H9 (cell line): ENCODE measurements at regions not wholly inside any gene's neighbourhood (a gene's known extent, or its start where the extent isn't known, plus 50 kb on each side); places are given as distances from the start of the nearest gene placed in this dataset.

Experiments
- DNase-seq: peaks from one replicate; pipeline ENCODE4 v3.0.0-alpha.2; 2017
- H2AFZ ChIP-seq: one replicate; pipeline ENCODE4 v1.6.1; 2013; ENCODE audit warnings: mild to moderate bottlenecking, low read length, control low read depth, moderate library complexity
- H2AK5ac ChIP-seq: 2 replicates; pipeline ENCODE4 v1.6.1; 2013; ENCODE audit warnings: low read length, control low read depth, mixed read lengths; ENCODE audit not compliant: insufficient read length
- H2BK120ac ChIP-seq: one replicate; pipeline ENCODE4 v1.6.1; 2013; ENCODE audit warnings: low read depth, mild to moderate bottlenecking, low read length, control low read depth, inconsistent platforms; ENCODE audit not compliant: poor library complexity, severe bottlenecking
- H2BK12ac ChIP-seq: 2 replicates; pipeline ENCODE4 v1.6.1; 2013; ENCODE audit warnings: low read length, control low read depth, mixed read lengths, low read depth; ENCODE audit not compliant: insufficient read length
- H2BK15ac ChIP-seq: 2 replicates; pipeline ENCODE4 v1.6.1; 2013; ENCODE audit warnings: low read depth, low read length, control low read depth
- H2BK20ac ChIP-seq: one replicate; pipeline ENCODE4 v1.6.1; 2013; ENCODE audit warnings: low read depth, mild to moderate bottlenecking, low read length, control low read depth, inconsistent platforms; ENCODE audit not compliant: poor library complexity, severe bottlenecking
- H2BK5ac ChIP-seq: 2 replicates; pipeline ENCODE4 v1.6.1; 2013; ENCODE audit warnings: low read length, control low read depth, mixed read lengths; ENCODE audit not compliant: insufficient read length
- H3K14ac ChIP-seq: 2 replicates; pipeline ENCODE4 v1.6.1; 2013; ENCODE audit warnings: low read length, control low read depth; ENCODE audit not compliant: insufficient read depth
- H3K18ac ChIP-seq: 2 replicates; pipeline ENCODE4 v1.6.1; 2013; ENCODE audit warnings: low read depth, mild to moderate bottlenecking, mixed read lengths, low read length, control low read depth; ENCODE audit not compliant: insufficient read length
- H3K23ac ChIP-seq: 2 replicates; pipeline ENCODE4 v1.6.1; 2013; ENCODE audit warnings: low read length, control low read depth, mixed read lengths, low read depth; ENCODE audit not compliant: insufficient read length
- H3K23me2 ChIP-seq: 2 replicates; pipeline ENCODE4 v1.6.1; 2013; ENCODE audit warnings: low read depth, mild to moderate bottlenecking, mixed read lengths, low read length, control low read depth; ENCODE audit not compliant: insufficient read length, poor library complexity, severe bottlenecking
- H3K27ac ChIP-seq: 2 replicates; pipeline ENCODE4 v1.5.1; 2013; ENCODE audit warnings: low read length, control low read depth, mixed read lengths, low read depth; ENCODE audit not compliant: insufficient read length
- H3K27me3 ChIP-seq: 2 replicates; pipeline ENCODE4 v1.6.1; 2013; ENCODE audit warnings: low read length, control low read depth, inconsistent platforms; ENCODE audit not compliant: insufficient read depth
- H3K4ac ChIP-seq: 2 replicates; pipeline ENCODE4 v1.6.1; 2013; ENCODE audit warnings: low read depth, mild to moderate bottlenecking, control low read depth, inconsistent platforms, low read length, moderate library complexity
- H3K4me1 ChIP-seq: 2 replicates; pipeline ENCODE4 v1.6.1; 2013; ENCODE audit warnings: low read length, control low read depth, inconsistent platforms; ENCODE audit not compliant: insufficient read depth
- H3K4me2 ChIP-seq: 2 replicates; pipeline ENCODE4 v1.6.1; 2013; ENCODE audit warnings: low read length, control low read depth, mixed read lengths; ENCODE audit not compliant: insufficient read length, insufficient read depth
- H3K56ac ChIP-seq: 2 replicates; pipeline ENCODE4 v1.6.1; 2013; ENCODE audit warnings: low read depth, mild to moderate bottlenecking, mixed read lengths, low read length, control low read depth; ENCODE audit not compliant: insufficient read length
- H3K79me1 ChIP-seq: 2 replicates; pipeline ENCODE4 v1.6.1; 2013; ENCODE audit warnings: low read depth, mild to moderate bottlenecking, moderate library complexity, low read length, control low read depth, inconsistent platforms; ENCODE audit not compliant: insufficient read depth, poor library complexity, severe bottlenecking
- H3K79me2 ChIP-seq: 2 replicates; pipeline ENCODE4 v1.6.1; 2013; ENCODE audit warnings: low read length, control low read depth, inconsistent platforms; ENCODE audit not compliant: insufficient read depth
- H3K9ac ChIP-seq: 2 replicates; pipeline ENCODE4 v1.6.1; 2013; ENCODE audit warnings: low read length, control low read depth, mixed read lengths; ENCODE audit not compliant: insufficient read length; ENCODE audit errors: extremely low read depth
- H3K9me3 ChIP-seq: one replicate; pipeline ENCODE4 v1.6.1; 2013; ENCODE audit warnings: low read depth, low read length, inconsistent platforms; ENCODE audit not compliant: control insufficient read depth
- H3T11ph ChIP-seq: one replicate; pipeline ENCODE4 v1.6.1; 2013; ENCODE audit warnings: mild to moderate bottlenecking, low read length, control low read depth, inconsistent platforms
- H4K20me1 ChIP-seq: one replicate; pipeline ENCODE4 v1.6.1; 2013; ENCODE audit not compliant: control insufficient read depth, insufficient read length, insufficient read depth
- H4K5ac ChIP-seq: 2 replicates; pipeline ENCODE4 v1.6.1; 2013; ENCODE audit warnings: low read depth, mild to moderate bottlenecking, mixed read lengths, low read length, control low read depth; ENCODE audit not compliant: insufficient read length
- H4K8ac ChIP-seq: replicated peaks from 2 replicates; pipeline ENCODE4 v1.6.1; 2013; ENCODE audit warnings: low read length, control low read depth, mixed read lengths, low read depth; ENCODE audit not compliant: insufficient read length
- H4K91ac ChIP-seq: 2 replicates; pipeline ENCODE4 v1.6.1; 2013; ENCODE audit warnings: low read depth, mild to moderate bottlenecking, moderate library complexity, mixed read lengths, low read length, control low read depth; ENCODE audit not compliant: insufficient read length
- H3K27ac Mint-ChIP-seq, 3 experiments: 2 replicates in 2 of 3; 3 replicates in 1 of 3; pipeline ENCODE4 v1.8.0; 2020 to 2021; ENCODE audit warnings: mixed read lengths in 3 of 3, mild to moderate bottlenecking in 1 of 3, moderate library complexity in 1 of 3
- H3K27me3 Mint-ChIP-seq: 2 replicates; pipeline ENCODE4 v1.8.0; 2021; ENCODE audit warnings: low read depth, mild to moderate bottlenecking, moderate library complexity, mixed read lengths
- H3K36me3 Mint-ChIP-seq, 3 experiments: 2 replicates in 2 of 3; 3 replicates in 1 of 3; pipeline ENCODE4 v1.8.0; 2020 to 2021; ENCODE audit warnings: low read depth in 3 of 3, mixed read lengths in 3 of 3; ENCODE audit not compliant: insufficient read depth in 1 of 3
- H3K4me1 Mint-ChIP-seq, 2 experiments: 2 replicates each; pipeline ENCODE4 v1.8.0; 2020; ENCODE audit warnings: mixed read lengths in 2 of 2
- H3K4me3 Mint-ChIP-seq, 2 experiments: 2 replicates in 1 of 2; 3 replicates in 1 of 2; pipeline ENCODE4 v1.8.0; 2020 to 2021; ENCODE audit warnings: mild to moderate bottlenecking in 2 of 2, mixed read lengths in 2 of 2, moderate library complexity in 1 of 2
- H3K9me3 Mint-ChIP-seq, 2 experiments: 2 replicates in 1 of 2; 3 replicates in 1 of 2; pipeline ENCODE4 v1.8.0; 2020; ENCODE audit warnings: mild to moderate bottlenecking in 2 of 2, mixed read lengths in 2 of 2, moderate library complexity in 1 of 2
- CTCF ChIP-seq: fragments of 200-600 bp; sonication (generic); conservative IDR thresholded peaks from 3 replicates; pipeline ENCODE4 v1.8.0; 2021; ENCODE audit warnings: antibody characterized with exemption, mild to moderate bottlenecking
- WGBS: extraction: QIAGEN DNeasy Blood & Tissue Kit; methylation state at CpG from one replicate; pipeline ENCODE4 v1.1.7; 2013; ENCODE audit warnings: missing lambda C conversion rate, low lambda C conversion rate, mixed read lengths; ENCODE audit not compliant: insufficient read length; ENCODE audit errors: extremely low coverage; 5-methylcytosine and 5-hydroxymethylcytosine counted together

GRCh38 chr5:53334431-53334941, 145.9 kb upstream of the FST start:
- Histone ChIP-seq H3K56ac (no peak overlapping the region), H4K8ac (no peak overlapping the region), H3K27me3 (no peaks in the 10 kb centered on the region), H2BK5ac (no peak overlapping the region), H2AFZ (no peak overlapping the region), H4K91ac (no peak overlapping the region), H3K23me2 (no peaks in the 10 kb centered on the region), H3K4ac (no peak overlapping the region), H3K9ac (no peak overlapping the region), H3K9me3 (no peaks in the 10 kb centered on the region), H2AK5ac (no peak overlapping the region), H2BK120ac (no peak overlapping the region), H3K79me2 (no peaks in the 10 kb centered on the region), H3K27ac (no peak overlapping the region), H3T11ph (no peak overlapping the region), H3K18ac (no peak overlapping the region), H3K79me1 (no peaks in the 10 kb centered on the region), H2BK15ac (no peak overlapping the region), H4K20me1 (no peaks in the 10 kb centered on the region), H3K23ac (no peak overlapping the region), H4K5ac (no peak overlapping the region), H3K4me1 (no peaks in the 10 kb centered on the region), H3K14ac (no peak overlapping the region), H2BK12ac (no peak overlapping the region), H3K4me2 (no peak overlapping the region), H2BK20ac (no peak overlapping the region)
- H3K36me3 Mint-ChIP-seq = no peaks in the 10 kb centered on the region
- no peak for DNase-seq
- no CpG with 5 or more reads among the region's 4 CpGs for WGBS
- H3K4me1 Mint-ChIP-seq = no peaks in the 10 kb centered on the region
- no peaks in the 10 kb centered on the region; a peak in 1 of 5 replicates for H3K9me3 Mint-ChIP-seq
- no peak overlapping the region for H3K4me3 Mint-ChIP-seq
- no peak for TF ChIP-seq CTCF
- H3K27ac Mint-ChIP-seq = no peak overlapping the region
- H3K27me3 Mint-ChIP-seq = no peaks in the 10 kb centered on the region
